IMR-90 (cell line): ENCODE measurements at regions not wholly inside any gene's neighbourhood (a gene's known extent, or its start where the extent isn't known, plus 50 kb on each side); places are given as distances from the start of the nearest gene placed in this dataset.

Experiments used
- ATAC-seq: fragments of 200-7000 bp; cut with Tn5 transposase; 2 replicates; pipeline ENCODE4 v1.9.1; 2020; ENCODE audit warnings: low read depth, mild to moderate bottlenecking, moderate library complexity
- BruUV-seq: library from RNA; stranded (reverse); fragments of 400-500 nt; replicated peaks from 2 replicates; lab custom pipeline; 2021; lab: Mats Ljungman, UMichigan
- CTCF ChIA-PET: fragments of 300-600 bp; formaldehyde crosslinking; extraction: SDS; loops from one replicate; lab custom pipeline; 2021; ENCODE audit warnings: antibody characterized with exemption; lab: Yijun Ruan, JAX
- POLR2A ChIA-PET: fragments of 300-600 bp; sonication (Branson Sonifier 250); formaldehyde crosslinking; loops from one replicate; lab custom pipeline; 2022; ENCODE audit warnings: antibody characterized with exemption; ENCODE audit not compliant: unreplicated experiment; lab: Charles Lee
- DNase-seq: peaks from one replicate; pipeline ENCODE4 v3.0.0; 2013
- H2AFZ ChIP-seq: replicated peaks from 2 replicates; pipeline ENCODE3; 2013; ENCODE audit warnings: low read length, mild to moderate bottlenecking; ENCODE audit not compliant: poor library complexity
- H2AK5ac ChIP-seq: 2 replicates; pipeline ENCODE4 v1.6.1; 2013; ENCODE audit warnings: low read depth, low read length, inconsistent platforms
- H2AK9ac ChIP-seq: replicated peaks from 2 replicates; pipeline ENCODE3; 2013; ENCODE audit warnings: mild to moderate bottlenecking, low read depth, low read length, moderate library complexity; ENCODE audit not compliant: poor library complexity
- H2BK120ac ChIP-seq: 2 replicates; pipeline ENCODE4 v1.6.1; 2013; ENCODE audit warnings: low read depth, low read length, inconsistent platforms
- H2BK15ac ChIP-seq: 3 replicates; pipeline ENCODE4 v1.6.1; 2013; ENCODE audit warnings: low read depth, low read length, inconsistent platforms
- H2BK20ac ChIP-seq: 2 replicates; pipeline ENCODE4 v1.6.1; 2013; ENCODE audit warnings: low read depth, mild to moderate bottlenecking, inconsistent platforms, low read length, moderate library complexity
- H2BK5ac ChIP-seq: 2 replicates; pipeline ENCODE4 v1.6.1; 2013; ENCODE audit warnings: mild to moderate bottlenecking, low read depth, low read length, inconsistent platforms; ENCODE audit not compliant: poor library complexity, severe bottlenecking
- H3K14ac ChIP-seq: replicated peaks from 2 replicates; pipeline ENCODE4 v1.6.1; 2013; ENCODE audit warnings: low read depth, low read length, inconsistent platforms
- H3K18ac ChIP-seq: 2 replicates; pipeline ENCODE4 v1.6.1; 2013; ENCODE audit warnings: low read depth, low read length, control low read depth
- H3K23ac ChIP-seq: 2 replicates; pipeline ENCODE4 v1.6.1; 2013; ENCODE audit warnings: low read depth, low read length, inconsistent platforms
- H3K27ac ChIP-seq: 2 replicates; pipeline ENCODE4 v1.5.1; 2013; ENCODE audit warnings: mild to moderate bottlenecking, control low read depth, low read length; ENCODE audit not compliant: insufficient read depth
- H3K27me3 ChIP-seq: 2 replicates; pipeline ENCODE4 v1.6.1; 2013; ENCODE audit warnings: low read length; ENCODE audit not compliant: control insufficient read depth, insufficient read depth
- H3K36me3 ChIP-seq: 2 replicates; pipeline ENCODE4 v1.6.1; 2013; ENCODE audit warnings: low read length, mixed read lengths; ENCODE audit not compliant: control insufficient read depth, insufficient read depth
- H3K4ac ChIP-seq: 2 replicates; pipeline ENCODE4 v1.6.1; 2013; ENCODE audit warnings: low read depth, low read length, inconsistent platforms
- H3K4me1 ChIP-seq: 2 replicates; pipeline ENCODE4 v1.6.1; 2013; ENCODE audit warnings: low read length, mixed read lengths; ENCODE audit not compliant: control insufficient read depth, insufficient read depth
- H3K4me2 ChIP-seq: 2 replicates; pipeline ENCODE4 v1.6.1; 2013; ENCODE audit warnings: low read depth, mild to moderate bottlenecking, control low read depth, low read length, moderate library complexity
- H3K4me3 ChIP-seq: 2 replicates; pipeline ENCODE4 v1.5.1; 2013; ENCODE audit warnings: low read depth, mild to moderate bottlenecking, control low read depth, low read length, moderate library complexity; ENCODE audit not compliant: insufficient read depth
- H3K56ac ChIP-seq: 2 replicates; pipeline ENCODE4 v1.6.1; 2013; ENCODE audit warnings: low read length, inconsistent platforms; ENCODE audit not compliant: insufficient read depth; ENCODE audit errors: extremely low read depth
- H3K79me1 ChIP-seq, 2 experiments: 2 replicates each; pipeline ENCODE4 v1.6.1; 2013; ENCODE audit warnings: low read length in 2 of 2, inconsistent platforms in 1 of 2, low read depth in 1 of 2
- H3K9ac ChIP-seq: 2 replicates; pipeline ENCODE4 v1.6.1; 2013; ENCODE audit warnings: low read depth, low read length, control low read depth
- H3K9me1 ChIP-seq: 2 replicates; pipeline ENCODE4 v1.6.1; 2013; ENCODE audit warnings: low read length, inconsistent platforms; ENCODE audit not compliant: insufficient read depth
- H3K9me3 ChIP-seq: 2 replicates; pipeline ENCODE4 v1.6.1; 2013; ENCODE audit warnings: low read length; ENCODE audit not compliant: control insufficient read depth, insufficient read depth
- H4K20me1 ChIP-seq: 2 replicates; pipeline ENCODE4 v1.6.1; 2013; ENCODE audit warnings: low read length, inconsistent platforms; ENCODE audit not compliant: insufficient read depth
- H4K5ac ChIP-seq: 2 replicates; pipeline ENCODE4 v1.6.1; 2013; ENCODE audit warnings: mild to moderate bottlenecking, low read depth, low read length, control low read depth
- H4K8ac ChIP-seq, 2 experiments: 2 replicates each; pipeline ENCODE4 v1.6.1; 2013; ENCODE audit warnings: low read depth in 2 of 2, low read length in 2 of 2, control low read depth in 1 of 2, inconsistent platforms in 1 of 2
- H4K91ac ChIP-seq: 2 replicates; pipeline ENCODE4 v1.6.1; 2013; ENCODE audit warnings: low read depth, low read length, inconsistent platforms; ENCODE audit not compliant: insufficient read depth
- BHLHE40 ChIP-seq: fragments of 150-350 bp; IDR thresholded peaks from 2 replicates; pipeline ENCODE4 v1.6.1; 2016; ENCODE audit warnings: mild to moderate bottlenecking, low read depth, low read length
- CEBPB ChIP-seq: IDR thresholded peaks from 2 replicates; pipeline ENCODE4 v1.6.1; 2012; ENCODE audit warnings: low read depth, low read length, improper control_type of control experiment
- ELK1 ChIP-seq: fragments of 150-350 bp; IDR thresholded peaks from 2 replicates; pipeline ENCODE4 v1.6.1; 2016; ENCODE audit warnings: low read depth, mild to moderate bottlenecking, low read length, moderate library complexity, borderline replicate concordance
- FOS ChIP-seq: fragments of 150-350 bp; IDR thresholded peaks from 2 replicates; pipeline ENCODE4 v1.6.1; 2016; ENCODE audit warnings: low read depth, low read length
- NFE2L2 ChIP-seq: fragments of 150-350 bp; IDR thresholded peaks from 2 replicates; pipeline ENCODE4 v1.6.1; 2016; ENCODE audit warnings: low read depth, mild to moderate bottlenecking, low read length
- WGBS, 2 experiments: methylation state at CpG; one replicate each; pipeline versions ENCODE4 v1.1.5 to v1.1.7; 2013; ENCODE audit warnings: missing lambda C conversion rate in 2 of 2; ENCODE audit not compliant: insufficient read length in 1 of 2; ENCODE audit errors: extremely low coverage in 2 of 2; 5-methylcytosine and 5-hydroxymethylcytosine counted together
- dilution Hi-C: fragments of 300-500 bp; cut with HindIII; formaldehyde crosslinking; loops from one replicate; pipeline ENCODE4 v1.14.3; 2018; ENCODE audit warnings: low sequenced_read_pairs; ENCODE audit not compliant: unreplicated experiment
- in situ Hi-C: fragments of 300-500 bp; cut with MboI; formaldehyde crosslinking; loops from 3 replicates; pipeline ENCODE4 v1.14.3; 2019; ENCODE audit warnings: low sequenced_read_pairs, inconsistent platforms, mixed read lengths
- intact Hi-C: fragments of 100-400 bp; cut with micrococcal nuclease; formaldehyde crosslinking; loops from 2 replicates; pipeline ENCODE4 v1.10.0; 2022

- H3K56ac ChIP-seq, result no peak overlapping the region
- WGBS, 2 experiments, result 10% methylated on average over 2 of the region's 4 CpGs; no CpG with 5 or more reads in 1 of the 2 experiments
- H3K14ac ChIP-seq, result no peak overlapping the region
Observed at GRCh38 chr15:85961821-85962220, 117.8 kb upstream of the AGBL1 start.

More at GRCh38 chr15:85961821-85962220, 117.8 kb upstream of the AGBL1 start:
- Histone ChIP-seq H3K4me2 (no peak overlapping the region), H3K27me3 (no peaks in the 10 kb centered on the region), H4K91ac (no peak overlapping the region), H3K9me1 (no peaks in the 10 kb centered on the region), H3K23ac (no peak overlapping the region), H3K4ac (no peak overlapping the region), H3K27ac (no peak overlapping the region), H2BK20ac (no peak overlapping the region), H2AK9ac (no peak overlapping the region), H4K8ac (no peak overlapping the region), H4K5ac (no peak overlapping the region), H3K9me3 (peaks cover 8% of the 10 kb centered on the region; the same call in 1 of the 2 replicates), H3K9ac (no peak overlapping the region), H2BK5ac (no peak overlapping the region), H3K79me1 (no peaks in the 10 kb centered on the region), H3K36me3 (no peaks in the 10 kb centered on the region), H4K20me1 (no peaks in the 10 kb centered on the region), H2AK5ac (no peak overlapping the region), H2BK120ac (no peak overlapping the region), H2BK15ac (no peak overlapping the region), H3K4me1 (no peaks in the 10 kb centered on the region), H3K4me3 (no peak overlapping the region), H2AFZ (no peak overlapping the region), H3K18ac (no peak overlapping the region)
- ChIA-PET POLR2A (no interaction called here), CTCF (no interaction called here)
- ATAC-seq (no peak), DNase-seq (no peak)
- dilution Hi-C loops (no loop called here), intact Hi-C loops (no loop called here), in situ Hi-C loops (no loop called here)
- BruUV-seq, result no TSS peak
- TF ChIP-seq CEBPB (no peak), NFE2L2 (no peak), ELK1 (no peak), BHLHE40 (no peak), FOS (no peak)
